ENCODE measurements at regions not wholly inside any gene's neighbourhood (a gene's known extent, or its start where the extent isn't known, plus 50 kb on each side); places are given as distances from the start of the nearest gene placed in this dataset.

GRCh38 chr13:105063676-105064075 is 1471.8 kb downstream of the EFNB2 start:
- DNase-seq = no peak

GRCh38 chr13:105059786-105060185 is 1475.7 kb downstream of the EFNB2 start:
- no peak for DNase-seq

- DNase-seq = no peak
Measured at GRCh38 chr13:105058517-105058916, 1476.9 kb downstream of the EFNB2 start.

- DNase-seq = no peak
Measured at GRCh38 chr13:105052711-105053110, 1482.8 kb downstream of the EFNB2 start.

- no peak for DNase-seq
Measured at GRCh38 chr13:105050686-105051085, 1484.8 kb downstream of the EFNB2 start.

GRCh38 chr13:105048677-105049076 is 1486.8 kb downstream of the EFNB2 start:
- DNase-seq = no peak

- no peak for DNase-seq
Measured at GRCh38 chr13:105047676-105048295, 1487.7 kb downstream of the EFNB2 start.

- DNase-seq = no peak
Measured at GRCh38 chr13:105037110-105037509, 1498.4 kb downstream of the EFNB2 start.

GRCh38 chr13:105035092-105035491 is 1500.4 kb downstream of the EFNB2 start:
- no peak for DNase-seq

- no peak for DNase-seq
Measured at GRCh38 chr13:105033999-105034398, 1501.5 kb downstream of the EFNB2 start.

GRCh38 chr13:105031306-105031705 is 1504.2 kb downstream of the EFNB2 start:
- DNase-seq = no peak

GRCh38 chr13:105030851-105031250 is 1504.6 kb downstream of the EFNB2 start:
- DNase-seq = no peak

GRCh38 chr13:105019073-105019472 is 1516.4 kb downstream of the EFNB2 start:
- DNase-seq = no peak

- DNase-seq = no peak
Measured at GRCh38 chr13:105016266-105016665, 1519.2 kb downstream of the EFNB2 start.

GRCh38 chr13:105008604-105009003 is 1526.9 kb downstream of the EFNB2 start:
- DNase-seq = no peak

GRCh38 chr13:105007166-105007808 is 1528.2 kb downstream of the EFNB2 start:
- DNase-seq = no peak

- DNase-seq = no peak
Measured at GRCh38 chr13:104996022-104996421, 1539.4 kb downstream of the EFNB2 start.

- no peak for DNase-seq
Measured at GRCh38 chr13:104993708-104994107, 1541.8 kb downstream of the EFNB2 start.

- no peak for DNase-seq
Measured at GRCh38 chr13:104987621-104988020, 1547.8 kb downstream of the EFNB2 start.

GRCh38 chr13:104984296-104984818 is 1551.1 kb downstream of the EFNB2 start:
- DNase-seq = no peak

GRCh38 chr13:104983601-104984000 is 1551.9 kb downstream of the EFNB2 start:
- DNase-seq = no peak

GRCh38 chr13:104980586-104980985 is 1554.9 kb downstream of the EFNB2 start:
- DNase-seq = no peak

GRCh38 chr13:104979281-104980030 is 1556.0 kb downstream of the EFNB2 start:
- DNase-seq = no peak

GRCh38 chr13:104976986-104977385 is 1558.5 kb downstream of the EFNB2 start:
- no peak for DNase-seq

All from NCI-H2029 (cell line).